Keratinocyte (primary cell): ENCODE measurements at regions not wholly inside any gene's neighbourhood (a gene's known extent, or its start where the extent isn't known, plus 50 kb on each side); places are given as distances from the start of the nearest gene placed in this dataset.

Source experiments
- DNase-seq: peaks from one replicate; pipeline ENCODE4 v3.0.0-alpha.2; 2011; ENCODE audit warnings: low read depth, missing footprints, low spot score
- FAIRE-seq: peaks from 2 replicates; lab custom pipeline; 2011; peaks lifted over from hg19 to GRCh38; lab: Jason Lieb, UNC
- H2AFZ ChIP-seq: 2 replicates; pipeline ENCODE4 v1.6.0; 2012; ENCODE audit warnings: low read length, control low read depth, inconsistent platforms; ENCODE audit not compliant: control insufficient read depth
- H3K27ac ChIP-seq: 2 replicates; pipeline ENCODE4 v1.5.1; 2011; ENCODE audit warnings: low read length; ENCODE audit not compliant: control insufficient read depth, insufficient read depth
- H3K27me3 ChIP-seq: 3 replicates; pipeline ENCODE4 v1.6.0; 2011; ENCODE audit warnings: low read length; ENCODE audit not compliant: control insufficient read depth, insufficient read depth; ENCODE audit errors: extremely low read depth
- H3K36me3 ChIP-seq, 2 experiments: 2 replicates in 1 of 2; 3 replicates in 1 of 2; pipeline ENCODE4 v1.5.1; 2011; ENCODE audit warnings: low read length in 2 of 2, mild to moderate bottlenecking in 1 of 2; ENCODE audit not compliant: control insufficient read depth in 2 of 2, insufficient read depth in 2 of 2; ENCODE audit errors: extremely low read depth in 1 of 2
- H3K4me1 ChIP-seq: 3 replicates; pipeline ENCODE4 v1.5.1; 2011; ENCODE audit warnings: low read length; ENCODE audit not compliant: control insufficient read depth, insufficient read depth; ENCODE audit errors: extremely low read depth
- H3K4me2 ChIP-seq: 3 replicates; pipeline ENCODE4 v1.6.0; 2011; ENCODE audit warnings: low read depth, low read length; ENCODE audit not compliant: control insufficient read depth, insufficient read depth; ENCODE audit errors: extremely low read depth
- H3K4me3 ChIP-seq, 3 experiments: fragments of 200-600 bp in 1 of 3; sonication (generic) in 1 of 3; 2 replicates in 2 of 3; 3 replicates in 1 of 3; pipeline ENCODE4 v1.5.1; 2011 to 2016; ENCODE audit warnings: low read length in 3 of 3, mild to moderate bottlenecking in 3 of 3, control low read depth in 2 of 3, inconsistent platforms in 1 of 3, low read depth in 1 of 3, mixed read lengths in 1 of 3, mixed run types in 1 of 3, moderate library complexity in 1 of 3; ENCODE audit not compliant: control insufficient read depth in 2 of 3, insufficient read depth in 2 of 3; ENCODE audit errors: extremely low read depth in 1 of 3
- H3K79me2 ChIP-seq: 2 replicates; pipeline ENCODE4 v1.6.0; 2012; ENCODE audit warnings: low read length; ENCODE audit not compliant: control insufficient read depth, insufficient read depth
- H3K9ac ChIP-seq: 3 replicates; pipeline ENCODE4 v1.6.0; 2011; ENCODE audit warnings: low read length; ENCODE audit not compliant: control insufficient read depth, insufficient read depth; ENCODE audit errors: extremely low read depth
- H3K9me1 ChIP-seq: 3 replicates; pipeline ENCODE4 v1.6.0; 2011; ENCODE audit warnings: low read length; ENCODE audit not compliant: control insufficient read depth, insufficient read depth; ENCODE audit errors: extremely low read depth
- H3K9me3 ChIP-seq: 2 replicates; pipeline ENCODE4 v1.5.1; 2012; ENCODE audit warnings: low read depth, low read length; ENCODE audit not compliant: control insufficient read depth
- H4K20me1 ChIP-seq: 3 replicates; pipeline ENCODE4 v1.6.0; 2011; ENCODE audit warnings: low read length; ENCODE audit not compliant: control insufficient read depth, insufficient read depth; ENCODE audit errors: extremely low read depth
- EZH2 ChIP-seq: IDR thresholded peaks from one replicate; pipeline ENCODE4 v1.6.1; 2012; ENCODE audit warnings: inconsistent platforms, mild to moderate bottlenecking, low read length, moderate library complexity
- dilution Hi-C: fragments of 300-500 bp; cut with MboI; formaldehyde crosslinking; loops from one replicate; pipeline ENCODE4 v1.7.0; 2020; ENCODE audit warnings: low sequenced_read_pairs; ENCODE audit not compliant: extremely low pct_ligation_motif_present
- TF ChIP-seq, protein P1 (sequence below), 3 experiments: IDR thresholded peaks in 1 of 3; conservative IDR thresholded peaks in 1 of 3; optimal IDR thresholded peaks in 1 of 3; 2 replicates in 2 of 3; 3 replicates in 1 of 3; pipeline versions ENCODE3 to v1.5.1; 2011; ENCODE audit warnings: low read length in 3 of 3, mild to moderate bottlenecking in 3 of 3, moderate library complexity in 2 of 3, control low read depth in 1 of 3, inconsistent platforms in 1 of 3; ENCODE audit not compliant: insufficient read depth in 2 of 3; ENCODE audit errors: extremely low read depth in 1 of 3

DNA sequence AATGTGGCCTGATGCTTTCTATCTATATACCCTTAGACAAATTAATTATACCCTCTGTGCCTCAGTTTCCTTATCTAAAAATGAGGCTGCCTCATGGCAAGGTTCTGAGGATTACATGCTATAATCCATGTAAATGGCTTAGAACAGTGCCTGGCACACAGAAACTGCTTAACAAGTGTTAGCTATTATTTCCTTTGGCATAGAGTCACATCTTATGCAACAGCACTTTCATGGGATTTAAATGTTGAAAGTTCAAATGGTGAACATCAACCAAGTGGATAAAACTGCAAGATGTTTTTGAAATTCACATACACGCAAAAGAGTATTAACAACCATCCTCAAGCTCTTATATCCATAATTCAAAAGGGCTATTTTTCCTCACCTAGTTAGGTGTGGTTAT, 202.8 kb upstream of the JAG1 start:
- TF ChIP-seq EZH2, result no peak
- TF ChIP-seq, protein P1, sequence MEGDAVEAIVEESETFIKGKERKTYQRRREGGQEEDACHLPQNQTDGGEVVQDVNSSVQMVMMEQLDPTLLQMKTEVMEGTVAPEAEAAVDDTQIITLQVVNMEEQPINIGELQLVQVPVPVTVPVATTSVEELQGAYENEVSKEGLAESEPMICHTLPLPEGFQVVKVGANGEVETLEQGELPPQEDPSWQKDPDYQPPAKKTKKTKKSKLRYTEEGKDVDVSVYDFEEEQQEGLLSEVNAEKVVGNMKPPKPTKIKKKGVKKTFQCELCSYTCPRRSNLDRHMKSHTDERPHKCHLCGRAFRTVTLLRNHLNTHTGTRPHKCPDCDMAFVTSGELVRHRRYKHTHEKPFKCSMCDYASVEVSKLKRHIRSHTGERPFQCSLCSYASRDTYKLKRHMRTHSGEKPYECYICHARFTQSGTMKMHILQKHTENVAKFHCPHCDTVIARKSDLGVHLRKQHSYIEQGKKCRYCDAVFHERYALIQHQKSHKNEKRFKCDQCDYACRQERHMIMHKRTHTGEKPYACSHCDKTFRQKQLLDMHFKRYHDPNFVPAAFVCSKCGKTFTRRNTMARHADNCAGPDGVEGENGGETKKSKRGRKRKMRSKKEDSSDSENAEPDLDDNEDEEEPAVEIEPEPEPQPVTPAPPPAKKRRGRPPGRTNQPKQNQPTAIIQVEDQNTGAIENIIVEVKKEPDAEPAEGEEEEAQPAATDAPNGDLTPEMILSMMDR (optimal IDR thresholded peaks at IDR 0.05 in 1 of 3, IDR thresholded peaks at IDR 0.05 in 1 of 3, conservative IDR thresholded peaks at IDR 0.05 in 1 of 3; ENCODE audit: extremely low read depth in 1 of 3, insufficient read depth in 2 of 3, low read length in 3 of 3), result no peak
- DNase-seq, result no peak
- no peak overlapping the region for H3K27ac ChIP-seq

DNA sequence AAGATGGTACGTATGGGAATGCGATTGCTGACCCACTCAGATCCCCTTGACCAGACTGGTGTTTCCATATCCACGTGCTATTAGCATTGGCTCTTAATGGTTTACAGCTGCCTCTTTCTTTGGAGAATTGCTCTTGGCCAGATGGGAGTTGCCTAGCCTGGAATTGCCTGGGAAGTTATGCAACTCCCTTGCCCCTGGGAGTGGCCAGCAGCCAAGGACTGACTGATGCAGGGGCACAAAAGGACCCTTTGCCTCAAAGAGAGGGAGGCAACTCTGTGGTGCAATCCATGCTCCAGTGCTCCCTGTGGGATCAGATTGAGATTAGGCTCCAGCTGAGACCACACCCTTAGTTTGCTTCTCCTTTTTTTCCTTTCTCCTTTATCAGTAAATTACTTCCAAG, 203.5 kb upstream of the JAG1 start:
- Histone ChIP-seq H2AFZ (no peak overlapping the region), H3K36me3 (no peaks in the 10 kb centered on the region), H3K4me2 (no peak overlapping the region), H4K20me1 (no peaks in the 10 kb centered on the region), H3K27ac (no peak overlapping the region), H3K9me3 (peaks cover 2% of the 10 kb centered on the region), H3K9me1 (no peaks in the 10 kb centered on the region), H3K79me2 (no peaks in the 10 kb centered on the region), H3K9ac (no peak overlapping the region), H3K27me3 (no peaks in the 10 kb centered on the region), H3K4me3 (no peak overlapping the region), H3K4me1 (peaks cover 4% of the 10 kb centered on the region)
- TF ChIP-seq EZH2, result no peak
- TF ChIP-seq, protein P1 (optimal IDR thresholded peaks at IDR 0.05 in 1 of 3, IDR thresholded peaks at IDR 0.05 in 1 of 3, conservative IDR thresholded peaks at IDR 0.05 in 1 of 3; ENCODE audit: extremely low read depth in 1 of 3, insufficient read depth in 2 of 3, low read length in 3 of 3), result no peak
- FAIRE-seq (no peak), DNase-seq (no peak)
- dilution Hi-C loops, result no loop called here

More for the DNA sequence above, 202.8 kb upstream of the JAG1 start:
- dilution Hi-C loops, result no loop called here
- H3K9me1 ChIP-seq, result no peaks in the 10 kb centered on the region
- FAIRE-seq, result peak; percentile 29
- no peak overlapping the region for H2AFZ ChIP-seq
- H3K79me2 ChIP-seq, result no peaks in the 10 kb centered on the region
- H3K9me3 ChIP-seq, result peaks cover 2% of the 10 kb centered on the region
- no peak overlapping the region for H3K4me2 ChIP-seq
- H3K27me3 ChIP-seq, result no peaks in the 10 kb centered on the region
- H3K9ac ChIP-seq, result no peak overlapping the region
- peaks cover 4% of the 10 kb centered on the region for H3K4me1 ChIP-seq
- no peaks in the 10 kb centered on the region for H4K20me1 ChIP-seq
- no peak overlapping the region for H3K4me3 ChIP-seq
- H3K36me3 ChIP-seq, result no peaks in the 10 kb centered on the region
